Activated CD8-positive, alpha-beta memory T cell treated with anti-CD3 and anti-CD28 coated beads, Interleukin-2, amount 50 U/mL, for 48 hours (primary cell): ENCODE measurements at regions not wholly inside any gene's neighbourhood (a gene's known extent, or its start where the extent isn't known, plus 50 kb on each side); places are given as distances from the start of the nearest gene placed in this dataset.
"Not testable (repeated sequence)": the region's sequence is repeated elsewhere in the genome, so short reads cannot be mapped to it uniquely, and the experiment has no call there.

Experiments
- DNase-seq: peaks from one replicate; pipeline ENCODE4 v3.0.0-alpha.2; 2020

GRCh38 chr5:152104211-152104610, 179.6 kb upstream of the GLRA1 start:
- no peak for DNase-seq

- not testable (repeated sequence) for DNase-seq
Measured at GRCh38 chr5:152102908-152103307, 178.3 kb upstream of the GLRA1 start.

GRCh38 chr5:152102057-152102456, 177.4 kb upstream of the GLRA1 start:
- no peak for DNase-seq

- DNase-seq: no peak
Measured at GRCh38 chr5:152100462-152100861, 175.8 kb upstream of the GLRA1 start.

GRCh38 chr5:152097128-152097527, 172.5 kb upstream of the GLRA1 start:
- DNase-seq: no peak

GRCh38 chr5:152094716-152095115, 170.1 kb upstream of the GLRA1 start:
- DNase-seq: no peak

GRCh38 chr5:152094060-152094459, 169.4 kb upstream of the GLRA1 start:
- DNase-seq: no peak

- DNase-seq: no peak
Measured at GRCh38 chr5:152092580-152092979, 167.9 kb upstream of the GLRA1 start.

GRCh38 chr5:152089644-152090043, 165.0 kb upstream of the GLRA1 start:
- DNase-seq: no peak

GRCh38 chr5:152086668-152087067, 162.0 kb upstream of the GLRA1 start:
- DNase-seq: no peak

- DNase-seq: no peak
Measured at GRCh38 chr5:152084476-152084875, 159.8 kb upstream of the GLRA1 start.

- DNase-seq: no peak
Measured at GRCh38 chr5:152083231-152083630, 158.6 kb upstream of the GLRA1 start.

GRCh38 chr5:152072091-152072490, 147.4 kb upstream of the GLRA1 start:
- no peak for DNase-seq

- DNase-seq: no peak
Measured at GRCh38 chr5:152070591-152070990, 145.9 kb upstream of the GLRA1 start.

- DNase-seq: no peak
Measured at GRCh38 chr5:152066784-152067183, 142.1 kb upstream of the GLRA1 start.

GRCh38 chr5:152063004-152063403, 138.4 kb upstream of the GLRA1 start:
- no peak for DNase-seq

GRCh38 chr5:152061095-152061494, 136.4 kb upstream of the GLRA1 start:
- no peak for DNase-seq

- DNase-seq: no peak
Measured at GRCh38 chr5:152058267-152058666, 133.6 kb upstream of the GLRA1 start.

- no peak for DNase-seq
Measured at GRCh38 chr5:152056931-152057330, 132.3 kb upstream of the GLRA1 start.

- no peak for DNase-seq
Measured at GRCh38 chr5:152052470-152052869, 127.8 kb upstream of the GLRA1 start.

- no peak for DNase-seq
Measured at GRCh38 chr5:152051499-152052454, 127.1 kb upstream of the GLRA1 start.

- DNase-seq: no peak
Measured at GRCh38 chr5:152046361-152046760, 121.7 kb upstream of the GLRA1 start.

GRCh38 chr5:152038856-152039255, 114.2 kb upstream of the GLRA1 start:
- not testable (repeated sequence) for DNase-seq

- DNase-seq: not testable (repeated sequence)
Measured at GRCh38 chr5:152026328-152027024, 101.8 kb upstream of the GLRA1 start.
